IMR-90 (cell line): ENCODE measurements at regions not wholly inside any gene's neighbourhood (a gene's known extent, or its start where the extent isn't known, plus 50 kb on each side); places are given as distances from the start of the nearest gene placed in this dataset.

Experiments
- ATAC-seq: fragments of 200-7000 bp; cut with Tn5 transposase; 2 replicates; pipeline ENCODE4 v1.9.1; 2020; ENCODE audit warnings: low read depth, mild to moderate bottlenecking, moderate library complexity
- BruUV-seq: library from RNA; stranded (reverse); fragments of 400-500 nt; replicated peaks from 2 replicates; lab custom pipeline; 2021; lab: Mats Ljungman, UMichigan
- CTCF ChIA-PET: fragments of 300-600 bp; formaldehyde crosslinking; extraction: SDS; loops from one replicate; lab custom pipeline; 2021; ENCODE audit warnings: antibody characterized with exemption; lab: Yijun Ruan, JAX
- POLR2A ChIA-PET: fragments of 300-600 bp; sonication (Branson Sonifier 250); formaldehyde crosslinking; loops from one replicate; lab custom pipeline; 2022; ENCODE audit warnings: antibody characterized with exemption; ENCODE audit not compliant: unreplicated experiment; lab: Charles Lee
- DNase-seq: peaks from one replicate; pipeline ENCODE4 v3.0.0; 2013
- H2AFZ ChIP-seq: replicated peaks from 2 replicates; pipeline ENCODE3; 2013; ENCODE audit warnings: low read length, mild to moderate bottlenecking; ENCODE audit not compliant: poor library complexity
- H2AK5ac ChIP-seq: 2 replicates; pipeline ENCODE4 v1.6.1; 2013; ENCODE audit warnings: low read depth, low read length, inconsistent platforms
- H2AK9ac ChIP-seq: replicated peaks from 2 replicates; pipeline ENCODE3; 2013; ENCODE audit warnings: mild to moderate bottlenecking, low read depth, low read length, moderate library complexity; ENCODE audit not compliant: poor library complexity
- H2BK120ac ChIP-seq: 2 replicates; pipeline ENCODE4 v1.6.1; 2013; ENCODE audit warnings: low read depth, low read length, inconsistent platforms
- H2BK15ac ChIP-seq: 3 replicates; pipeline ENCODE4 v1.6.1; 2013; ENCODE audit warnings: low read depth, low read length, inconsistent platforms
- H2BK20ac ChIP-seq: 2 replicates; pipeline ENCODE4 v1.6.1; 2013; ENCODE audit warnings: low read depth, mild to moderate bottlenecking, inconsistent platforms, low read length, moderate library complexity
- H2BK5ac ChIP-seq: 2 replicates; pipeline ENCODE4 v1.6.1; 2013; ENCODE audit warnings: mild to moderate bottlenecking, low read depth, low read length, inconsistent platforms; ENCODE audit not compliant: poor library complexity, severe bottlenecking
- H3K14ac ChIP-seq: replicated peaks from 2 replicates; pipeline ENCODE4 v1.6.1; 2013; ENCODE audit warnings: low read depth, low read length, inconsistent platforms
- H3K18ac ChIP-seq: 2 replicates; pipeline ENCODE4 v1.6.1; 2013; ENCODE audit warnings: low read depth, low read length, control low read depth
- H3K23ac ChIP-seq: 2 replicates; pipeline ENCODE4 v1.6.1; 2013; ENCODE audit warnings: low read depth, low read length, inconsistent platforms
- H3K27ac ChIP-seq: 2 replicates; pipeline ENCODE4 v1.5.1; 2013; ENCODE audit warnings: mild to moderate bottlenecking, control low read depth, low read length; ENCODE audit not compliant: insufficient read depth
- H3K27me3 ChIP-seq: 2 replicates; pipeline ENCODE4 v1.6.1; 2013; ENCODE audit warnings: low read length; ENCODE audit not compliant: control insufficient read depth, insufficient read depth
- H3K36me3 ChIP-seq: 2 replicates; pipeline ENCODE4 v1.6.1; 2013; ENCODE audit warnings: low read length, mixed read lengths; ENCODE audit not compliant: control insufficient read depth, insufficient read depth
- H3K4ac ChIP-seq: 2 replicates; pipeline ENCODE4 v1.6.1; 2013; ENCODE audit warnings: low read depth, low read length, inconsistent platforms
- H3K4me1 ChIP-seq: 2 replicates; pipeline ENCODE4 v1.6.1; 2013; ENCODE audit warnings: low read length, mixed read lengths; ENCODE audit not compliant: control insufficient read depth, insufficient read depth
- H3K4me2 ChIP-seq: 2 replicates; pipeline ENCODE4 v1.6.1; 2013; ENCODE audit warnings: low read depth, mild to moderate bottlenecking, control low read depth, low read length, moderate library complexity
- H3K4me3 ChIP-seq: 2 replicates; pipeline ENCODE4 v1.5.1; 2013; ENCODE audit warnings: low read depth, mild to moderate bottlenecking, control low read depth, low read length, moderate library complexity; ENCODE audit not compliant: insufficient read depth
- H3K56ac ChIP-seq: 2 replicates; pipeline ENCODE4 v1.6.1; 2013; ENCODE audit warnings: low read length, inconsistent platforms; ENCODE audit not compliant: insufficient read depth; ENCODE audit errors: extremely low read depth
- H3K79me1 ChIP-seq, 2 experiments: 2 replicates each; pipeline ENCODE4 v1.6.1; 2013; ENCODE audit warnings: low read length in 2 of 2, inconsistent platforms in 1 of 2, low read depth in 1 of 2
- H3K9ac ChIP-seq: 2 replicates; pipeline ENCODE4 v1.6.1; 2013; ENCODE audit warnings: low read depth, low read length, control low read depth
- H3K9me1 ChIP-seq: 2 replicates; pipeline ENCODE4 v1.6.1; 2013; ENCODE audit warnings: low read length, inconsistent platforms; ENCODE audit not compliant: insufficient read depth
- H3K9me3 ChIP-seq: 2 replicates; pipeline ENCODE4 v1.6.1; 2013; ENCODE audit warnings: low read length; ENCODE audit not compliant: control insufficient read depth, insufficient read depth
- H4K20me1 ChIP-seq: 2 replicates; pipeline ENCODE4 v1.6.1; 2013; ENCODE audit warnings: low read length, inconsistent platforms; ENCODE audit not compliant: insufficient read depth
- H4K5ac ChIP-seq: 2 replicates; pipeline ENCODE4 v1.6.1; 2013; ENCODE audit warnings: mild to moderate bottlenecking, low read depth, low read length, control low read depth
- H4K8ac ChIP-seq, 2 experiments: 2 replicates each; pipeline ENCODE4 v1.6.1; 2013; ENCODE audit warnings: low read depth in 2 of 2, low read length in 2 of 2, control low read depth in 1 of 2, inconsistent platforms in 1 of 2
- H4K91ac ChIP-seq: 2 replicates; pipeline ENCODE4 v1.6.1; 2013; ENCODE audit warnings: low read depth, low read length, inconsistent platforms; ENCODE audit not compliant: insufficient read depth
- BHLHE40 ChIP-seq: fragments of 150-350 bp; IDR thresholded peaks from 2 replicates; pipeline ENCODE4 v1.6.1; 2016; ENCODE audit warnings: mild to moderate bottlenecking, low read depth, low read length
- CEBPB ChIP-seq: IDR thresholded peaks from 2 replicates; pipeline ENCODE4 v1.6.1; 2012; ENCODE audit warnings: low read depth, low read length, improper control_type of control experiment
- CHD1 ChIP-seq: IDR thresholded peaks from 2 replicates; pipeline ENCODE4 v1.6.1; 2012; ENCODE audit warnings: low read depth, low read length, improper control_type of control experiment
- CTCF ChIP-seq: conservative IDR thresholded peaks from 2 replicates; pipeline ENCODE4 v1.5.1; 2012; ENCODE audit warnings: mild to moderate bottlenecking, low read depth, low read length, improper control_type of control experiment
- ELK1 ChIP-seq: fragments of 150-350 bp; IDR thresholded peaks from 2 replicates; pipeline ENCODE4 v1.6.1; 2016; ENCODE audit warnings: low read depth, mild to moderate bottlenecking, low read length, moderate library complexity, borderline replicate concordance
- MAFK ChIP-seq: IDR thresholded peaks from 2 replicates; pipeline ENCODE4 v1.6.1; 2012; ENCODE audit warnings: low read depth, low read length, improper control_type of control experiment
- MAZ ChIP-seq: IDR thresholded peaks from 2 replicates; pipeline ENCODE4 v1.6.1; 2012; ENCODE audit warnings: low read depth, mild to moderate bottlenecking, low read length, improper control_type of control experiment, moderate library complexity, borderline replicate concordance
- MXI1 ChIP-seq: IDR thresholded peaks from 2 replicates; pipeline ENCODE4 v1.6.1; 2012; ENCODE audit warnings: low read depth, mild to moderate bottlenecking, low read length, moderate library complexity, borderline replicate concordance
- POLR2A ChIP-seq: IDR thresholded peaks from 2 replicates; pipeline ENCODE4 v1.6.1; 2012; ENCODE audit warnings: mild to moderate bottlenecking, low read depth, low read length
- RAD21 ChIP-seq: IDR thresholded peaks from 2 replicates; pipeline ENCODE4 v1.6.1; 2012; ENCODE audit warnings: low read length, improper control_type of control experiment
- RCOR1 ChIP-seq: IDR thresholded peaks from 2 replicates; pipeline ENCODE4 v1.6.1; 2012; ENCODE audit warnings: mild to moderate bottlenecking, low read length, improper control_type of control experiment; ENCODE audit not compliant: insufficient replicate concordance
- RFX5 ChIP-seq: IDR thresholded peaks from 2 replicates; pipeline ENCODE4 v1.8.0; 2012; ENCODE audit warnings: low read depth, mild to moderate bottlenecking, low read length, moderate library complexity
- SMC3 ChIP-seq: fragments of 150-350 bp; IDR thresholded peaks from 2 replicates; pipeline ENCODE4 v1.6.1; 2016; ENCODE audit warnings: low read depth, mild to moderate bottlenecking, antibody characterized with exemption, low read length, moderate library complexity
- USF2 ChIP-seq: fragments of 150-350 bp; IDR thresholded peaks from 2 replicates; pipeline ENCODE4 v1.6.1; 2017; ENCODE audit warnings: mild to moderate bottlenecking, antibody characterized with exemption, low read length, low read depth
- WGBS, 2 experiments: methylation state at CpG; one replicate each; pipeline versions ENCODE4 v1.1.5 to v1.1.7; 2013; ENCODE audit warnings: missing lambda C conversion rate in 2 of 2; ENCODE audit not compliant: insufficient read length in 1 of 2; ENCODE audit errors: extremely low coverage in 2 of 2; 5-methylcytosine and 5-hydroxymethylcytosine counted together
- dilution Hi-C: fragments of 300-500 bp; cut with HindIII; formaldehyde crosslinking; loops from one replicate; pipeline ENCODE4 v1.14.3; 2018; ENCODE audit warnings: low sequenced_read_pairs; ENCODE audit not compliant: unreplicated experiment
- in situ Hi-C: fragments of 300-500 bp; cut with MboI; formaldehyde crosslinking; loops from 3 replicates; pipeline ENCODE4 v1.14.3; 2019; ENCODE audit warnings: low sequenced_read_pairs, inconsistent platforms, mixed read lengths
- intact Hi-C: fragments of 100-400 bp; cut with micrococcal nuclease; formaldehyde crosslinking; loops from 2 replicates; pipeline ENCODE4 v1.10.0; 2022

- no peak overlapping the region for H3K9ac ChIP-seq
- no peak overlapping the region for H3K27ac ChIP-seq
- no peaks in the 10 kb centered on the region for H3K79me1 ChIP-seq
- no peak for TF ChIP-seq RCOR1
- no peak for TF ChIP-seq POLR2A
- no peak for TF ChIP-seq BHLHE40
- no peak for TF ChIP-seq CEBPB
- TF ChIP-seq MXI1: no peak
- no peak for TF ChIP-seq ELK1
- no peak for TF ChIP-seq CHD1
- no peak for TF ChIP-seq RAD21
- TF ChIP-seq RFX5: no peak
- no peak for TF ChIP-seq MAZ
- no peak for TF ChIP-seq MAFK
- TF ChIP-seq CTCF: no peak
- no peak for TF ChIP-seq SMC3
- no peak for TF ChIP-seq USF2
- no peak overlapping the region for H2AFZ ChIP-seq
- no peak overlapping the region for H2AK9ac ChIP-seq
- H3K4me1 ChIP-seq: no peaks in the 10 kb centered on the region
- no peak overlapping the region for H3K14ac ChIP-seq
- no peak overlapping the region for H3K4ac ChIP-seq
- H3K27me3 ChIP-seq: peaks cover 10% of the 10 kb centered on the region
- no peak overlapping the region for H2BK20ac ChIP-seq
- H3K4me3 ChIP-seq: no peak overlapping the region
- H4K20me1 ChIP-seq: no peaks in the 10 kb centered on the region
- H3K23ac ChIP-seq: no peak overlapping the region
- ATAC-seq: no peak
- H2BK5ac ChIP-seq: no peak overlapping the region
- intact Hi-C loops: no loop called here
- H3K36me3 ChIP-seq: no peaks in the 10 kb centered on the region
- no peak overlapping the region for H3K18ac ChIP-seq
- no peak overlapping the region for H4K91ac ChIP-seq
- dilution Hi-C loops: no loop called here
- H3K9me3 ChIP-seq: no peaks in the 10 kb centered on the region
- no peak overlapping the region for H4K8ac ChIP-seq
- H2BK15ac ChIP-seq: no peak overlapping the region
- H4K5ac ChIP-seq: no peak overlapping the region
- no peak overlapping the region for H3K56ac ChIP-seq
- H3K4me2 ChIP-seq: no peak overlapping the region
- CTCF ChIA-PET: no interaction called here
- BruUV-seq: no TSS peak
- H2BK120ac ChIP-seq: no peak overlapping the region
- in situ Hi-C loops: no loop called here
- no peak overlapping the region for H2AK5ac ChIP-seq
- no peaks in the 10 kb centered on the region for H3K9me1 ChIP-seq
- no peak for DNase-seq
- WGBS, 2 experiments: 33% methylated on average over 1 of the region's 3 CpGs; no CpG with 5 or more reads in 1 of the 2 experiments
- POLR2A ChIA-PET: no interaction called here
Measured at GRCh38 chr7:42348631-42349030, 111.6 kb upstream of the GLI3 start.
